HG02870 (cell line): ENCODE measurements at regions not wholly inside any gene's neighbourhood (a gene's known extent, or its start where the extent isn't known, plus 50 kb on each side); places are given as distances from the start of the nearest gene placed in this dataset.

Source experiments
- ATAC-seq: cut with Tn5 transposase; IDR thresholded peaks from one replicate; pipeline ENCODE4 v1.9.1; 2021; ENCODE audit warnings: mild to moderate bottlenecking, moderate library complexity; ENCODE audit not compliant: unreplicated experiment

DNA sequence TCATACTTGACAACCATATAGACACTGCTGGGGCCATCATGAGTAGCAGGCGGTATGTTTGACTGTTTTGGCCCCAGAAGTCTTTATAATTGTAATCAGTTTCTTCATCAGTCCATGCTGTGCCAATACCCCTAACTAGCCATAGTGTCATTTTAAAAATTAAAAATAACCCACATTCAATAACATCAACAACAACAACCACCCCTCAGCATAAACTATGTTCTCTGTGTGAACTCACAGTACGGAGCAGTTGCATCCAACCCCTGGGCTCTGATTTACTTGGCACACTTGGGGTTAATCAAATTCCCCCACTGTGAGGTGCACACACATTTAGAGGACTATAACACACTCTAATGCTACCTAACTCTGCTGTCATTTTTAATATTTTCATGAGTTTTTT, 553.7 kb downstream of the USP25 start:
- no peak for ATAC-seq

DNA sequence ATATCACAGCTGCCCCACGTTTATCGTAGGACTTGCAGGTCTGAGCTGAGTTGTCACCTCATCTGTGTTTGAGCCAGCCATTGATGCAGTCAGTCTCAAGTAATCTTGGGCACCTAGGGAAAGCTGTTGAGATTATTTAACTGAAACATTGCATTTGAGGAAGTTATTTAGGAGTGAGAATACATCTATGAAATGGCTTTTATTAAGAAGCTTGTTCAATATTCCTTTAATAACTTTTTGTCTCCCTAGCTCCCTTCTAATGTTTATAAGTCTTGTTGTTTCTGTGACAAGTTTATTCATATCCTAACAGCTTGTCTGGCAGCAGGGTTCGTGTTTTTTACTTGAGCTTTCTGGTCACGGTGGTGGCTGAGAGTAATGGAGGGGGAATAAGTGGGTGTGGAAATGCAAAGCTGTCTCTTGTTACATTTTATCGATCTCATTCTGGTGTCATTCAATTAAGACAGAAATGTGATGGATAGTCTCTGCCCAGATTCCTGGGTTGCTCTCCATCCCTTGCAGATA, 555.9 kb downstream of the USP25 start:
- no peak for ATAC-seq

GRCh38 chr21:16287046-16287445, 557.3 kb downstream of the USP25 start:
- no peak for ATAC-seq

- ATAC-seq, result no peak
These were observed 561.5 kb downstream of the USP25 start for GRCh38 chr21:16291296-16291695.

DNA sequence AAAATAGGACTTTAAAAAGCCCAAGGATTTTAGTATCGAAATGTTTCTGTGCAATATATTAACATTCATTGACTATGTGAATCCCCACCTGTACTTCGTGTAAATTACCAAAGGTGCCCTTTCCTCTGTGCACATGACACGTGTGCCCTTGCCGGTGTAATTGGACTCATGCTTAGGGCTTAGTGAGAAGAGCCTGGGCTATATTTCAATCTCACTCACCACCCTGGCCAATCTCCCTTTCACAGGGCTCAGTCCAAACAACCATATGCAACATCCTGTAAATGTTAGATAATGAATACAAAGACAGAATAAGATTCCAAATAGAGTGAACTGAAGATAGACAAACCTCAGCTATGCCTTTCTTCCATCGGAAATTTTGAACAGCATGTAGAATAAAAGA, 564.3 kb downstream of the USP25 start:
- no peak for ATAC-seq

DNA sequence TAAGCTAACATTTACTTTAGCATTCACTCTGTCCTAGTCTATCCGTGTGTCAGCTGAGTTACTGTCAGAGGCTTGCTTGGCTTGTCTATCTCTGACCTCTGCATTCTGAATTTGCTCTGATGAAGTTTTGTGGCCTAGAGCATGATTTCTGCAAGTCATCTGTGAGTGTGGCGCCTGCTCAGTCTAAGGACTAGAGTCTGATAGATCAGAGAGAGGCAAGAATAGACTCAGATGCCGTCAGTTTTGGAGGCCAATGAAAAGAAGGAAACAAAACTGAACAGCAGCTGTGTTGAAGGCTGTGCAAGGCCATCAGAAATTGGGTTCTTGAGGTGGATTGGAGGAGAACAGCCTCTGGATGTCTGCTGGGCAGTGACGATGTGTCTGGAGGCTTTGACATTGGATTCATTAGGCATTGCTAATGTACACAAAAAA, 573.1 kb downstream of the USP25 start:
- ATAC-seq, result no peak

- no peak for ATAC-seq
These were observed 574.7 kb downstream of the USP25 start for GRCh38 chr21:16304174-16305095.

- ATAC-seq, result no peak
These were observed 575.9 kb downstream of the USP25 start for GRCh38 chr21:16305686-16306085.

- ATAC-seq, result no peak
These were observed 577.5 kb downstream of the USP25 start for GRCh38 chr21:16307256-16307655.

- ATAC-seq, result peak; percentile 91
These were observed 578.5 kb downstream of the USP25 start for GRCh38 chr21:16308269-16308668.

- no peak for ATAC-seq
These were observed 579.6 kb downstream of the USP25 start for GRCh38 chr21:16309250-16309971.

DNA sequence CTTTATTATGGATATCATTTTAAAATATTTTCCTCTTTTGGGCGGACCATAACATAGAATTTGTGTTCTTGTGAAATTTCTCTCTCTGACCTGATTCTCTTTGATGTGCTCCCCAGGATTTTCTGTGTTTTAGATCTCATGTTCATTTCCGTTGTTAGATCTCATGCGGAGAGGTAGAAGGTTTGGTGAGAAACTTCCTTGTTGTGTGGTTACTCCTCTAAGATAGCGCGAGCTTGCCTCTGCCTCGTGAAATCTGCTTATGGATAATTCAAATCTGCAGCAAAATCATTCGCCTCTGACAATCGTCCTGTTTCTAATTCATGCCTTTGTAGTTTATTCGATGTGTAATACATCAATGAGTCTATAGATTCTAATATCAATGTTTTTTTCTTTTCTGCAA, 580.4 kb downstream of the USP25 start:
- ATAC-seq, result no peak

GRCh38 chr21:16311229-16311628, 581.4 kb downstream of the USP25 start:
- ATAC-seq, result no peak

- ATAC-seq, result no peak
These were observed 582.5 kb downstream of the USP25 start for GRCh38 chr21:16312321-16312720.

DNA sequence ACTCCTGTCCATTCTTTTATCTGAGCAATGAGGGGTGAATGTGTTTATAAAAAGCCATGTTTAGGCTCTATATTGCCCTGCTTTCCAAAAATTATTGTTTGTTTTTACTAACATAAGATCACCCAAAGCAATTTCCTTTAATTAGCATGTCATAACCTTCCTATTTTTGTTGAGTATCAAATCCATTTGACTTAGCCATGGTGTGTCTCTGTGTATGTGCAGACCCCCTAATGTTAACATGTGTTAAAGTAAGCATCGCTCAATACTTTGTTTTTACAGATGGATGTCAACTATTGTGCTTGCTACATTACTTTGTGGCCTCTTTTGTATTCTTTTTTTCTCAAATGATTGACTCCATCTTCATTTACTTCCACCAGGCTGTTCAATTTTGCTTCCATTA, 585.4 kb downstream of the USP25 start:
- ATAC-seq, result no peak

GRCh38 chr21:16318651-16319300, 589.0 kb downstream of the USP25 start:
- ATAC-seq, result no peak

DNA sequence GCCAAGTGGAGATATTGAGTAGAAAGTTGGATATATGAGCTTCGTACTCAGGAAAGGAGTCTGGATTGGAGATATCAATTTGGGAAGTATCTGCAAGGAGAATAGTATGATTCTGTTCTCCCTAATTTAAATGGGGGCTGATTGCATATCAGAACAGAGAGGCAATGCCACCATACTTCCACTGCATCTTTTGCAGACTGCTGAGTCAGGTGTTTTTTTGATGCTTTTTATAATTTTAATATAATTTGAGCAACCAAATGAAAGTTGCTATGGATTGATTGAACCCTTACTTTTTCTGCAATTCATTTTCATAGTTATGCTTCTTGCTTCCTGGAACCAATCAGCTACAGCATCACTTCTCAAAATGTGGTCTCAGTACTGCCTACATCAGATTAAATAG, 590.3 kb downstream of the USP25 start:
- no peak for ATAC-seq

GRCh38 chr21:16322454-16322853, 592.7 kb downstream of the USP25 start:
- no peak for ATAC-seq

GRCh38 chr21:16323596-16323995, 593.8 kb downstream of the USP25 start:
- no peak for ATAC-seq

DNA sequence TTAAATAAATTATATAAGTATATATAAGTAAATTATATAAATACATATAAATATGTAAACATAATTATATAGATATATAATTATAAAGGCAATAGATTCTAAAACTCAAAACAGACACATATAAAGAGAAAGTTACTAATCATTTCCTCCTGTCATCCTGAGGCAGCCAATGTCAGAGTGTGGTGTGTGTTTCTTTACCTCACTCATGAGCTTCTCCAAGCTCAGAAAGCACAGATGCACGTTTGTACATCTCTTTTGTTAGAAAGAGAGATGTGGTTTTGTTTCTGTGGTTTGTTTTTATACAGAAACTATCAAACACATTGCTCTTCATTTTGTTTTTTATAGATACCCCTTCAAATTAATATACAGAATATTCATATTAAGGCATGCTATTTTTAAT, 594.8 kb downstream of the USP25 start:
- no peak for ATAC-seq
